WTC11 (cell line): ENCODE measurements at regions not wholly inside any gene's neighbourhood (a gene's known extent, or its start where the extent isn't known, plus 50 kb on each side); places are given as distances from the start of the nearest gene placed in this dataset.

Source experiments
- ATAC-seq: fragments of 200-7000 bp; cut with Tn5 transposase; 2 replicates; pipeline ENCODE4 v1.10.0; 2021; ENCODE audit warnings: mild to moderate bottlenecking, moderate library complexity
- CTCF ChIA-PET: fragments of 300-600 bp; sonication (Branson Sonifier 250); formaldehyde crosslinking; loops from one replicate; lab custom pipeline; 2021; ENCODE audit warnings: antibody characterized with exemption; lab: Charles Lee
- POLR2A ChIA-PET: fragments of 350-600 bp; sonication (Branson Sonifier 250); formaldehyde crosslinking; loops from one replicate; lab custom pipeline; 2021; ENCODE audit warnings: antibody characterized with exemption; lab: Charles Lee
- DNase-seq: peaks from one replicate; pipeline ENCODE4 v3.0.0; 2021; ENCODE audit warnings: low spot score
- H3K27ac Mint-ChIP-seq: 2 replicates; pipeline ENCODE4 v1.8.0; 2021; ENCODE audit warnings: mixed read lengths
- H3K27me3 Mint-ChIP-seq: 2 replicates; pipeline ENCODE4 v1.8.0; 2021; ENCODE audit warnings: low read depth, mild to moderate bottlenecking, moderate library complexity, mixed read lengths
- H3K36me3 Mint-ChIP-seq: 2 replicates; pipeline ENCODE4 v1.8.0; 2021; ENCODE audit warnings: mixed read lengths
- H3K4me1 Mint-ChIP-seq: 2 replicates; pipeline ENCODE4 v1.8.0; 2022; ENCODE audit warnings: mixed read lengths
- H3K4me3 Mint-ChIP-seq: 2 replicates; pipeline ENCODE4 v1.8.0; 2021; ENCODE audit warnings: mild to moderate bottlenecking, moderate library complexity, mixed read lengths
- H3K9me3 Mint-ChIP-seq: 2 replicates; pipeline ENCODE4 v1.8.0; 2021; ENCODE audit warnings: mixed read lengths
- ATF1 ChIP-seq: sonication (generic); formaldehyde crosslinking; IDR thresholded peaks from 2 replicates; pipeline ENCODE4 v1.8.1; 2023; ENCODE audit warnings: mild to moderate bottlenecking, moderate library complexity, missing genetic modification reagents
- ATF2 ChIP-seq: sonication (generic); formaldehyde crosslinking; IDR thresholded peaks from 2 replicates; pipeline ENCODE4 v1.8.1; 2022; ENCODE audit warnings: low read depth, missing genetic modification reagents, borderline replicate concordance
- ATF6 ChIP-seq: sonication (generic); formaldehyde crosslinking; IDR thresholded peaks from 2 replicates; pipeline ENCODE4 v1.8.1; 2023; ENCODE audit warnings: mild to moderate bottlenecking, missing genetic modification reagents
- CBFB ChIP-seq: sonication (generic); formaldehyde crosslinking; IDR thresholded peaks from 2 replicates; pipeline ENCODE4 v1.8.1; 2022; ENCODE audit warnings: mild to moderate bottlenecking, low read depth, missing genetic modification reagents
- CREB1 ChIP-seq: sonication (generic); formaldehyde crosslinking; IDR thresholded peaks from 2 replicates; pipeline ENCODE4 v1.8.0; 2023; ENCODE audit warnings: mild to moderate bottlenecking, missing genetic modification reagents
- E2F5 ChIP-seq: sonication (generic); formaldehyde crosslinking; IDR thresholded peaks from 2 replicates; pipeline ENCODE4 v1.8.1; 2022; ENCODE audit warnings: mild to moderate bottlenecking, moderate library complexity, missing genetic modification reagents
- FOXJ3 ChIP-seq: sonication (generic); formaldehyde crosslinking; IDR thresholded peaks from 2 replicates; pipeline ENCODE4 v1.9.0; 2021; ENCODE audit warnings: missing genetic modification reagents, mild to moderate bottlenecking, borderline replicate concordance
- GTF2I ChIP-seq: fragments of 250-450 bp; sonication (Bioruptor Pico); conservative IDR thresholded peaks from 2 replicates; pipeline ENCODE4 v1.4.0; 2021; ENCODE audit warnings: mild to moderate bottlenecking
- IRF1 ChIP-seq: sonication (generic); formaldehyde crosslinking; IDR thresholded peaks from 2 replicates; pipeline ENCODE4 v1.8.0; 2023; ENCODE audit warnings: missing genetic modification reagents
- NFYB ChIP-seq: sonication (generic); formaldehyde crosslinking; conservative IDR thresholded peaks from 2 replicates; pipeline ENCODE4 v1.8.0; 2022; ENCODE audit warnings: low read depth, missing genetic modification reagents
- NR1H2 ChIP-seq: sonication (generic); formaldehyde crosslinking; IDR thresholded peaks from 2 replicates; pipeline ENCODE4 v1.9.0; 2021; ENCODE audit warnings: mild to moderate bottlenecking, moderate library complexity, missing genetic modification reagents
- TEAD1 ChIP-seq: sonication (generic); formaldehyde crosslinking; IDR thresholded peaks from 2 replicates; pipeline ENCODE4 v1.8.0; 2022; ENCODE audit warnings: mild to moderate bottlenecking, missing genetic modification reagents
- TP53 ChIP-seq: sonication (generic); formaldehyde crosslinking; IDR thresholded peaks from 2 replicates; pipeline ENCODE4 v1.8.1; 2023; ENCODE audit warnings: mild to moderate bottlenecking, missing genetic modification reagents
- ZBTB43 ChIP-seq: sonication (generic); formaldehyde crosslinking; IDR thresholded peaks from 2 replicates; pipeline ENCODE4 v1.8.1; 2023; ENCODE audit warnings: mild to moderate bottlenecking, missing genetic modification reagents
- ZNF416 ChIP-seq: fragments of 250-450 bp; sonication (Bioruptor Pico); IDR thresholded peaks from 2 replicates; pipeline ENCODE4 v1.9.0; 2021; ENCODE audit warnings: mild to moderate bottlenecking, inconsistent platforms
- ZNF425 ChIP-seq: fragments of 250-450 bp; sonication (Bioruptor Pico); conservative IDR thresholded peaks from 2 replicates; pipeline ENCODE4 v1.9.0; 2021; ENCODE audit warnings: mild to moderate bottlenecking

- ChIA-PET POLR2A (no interaction called here), CTCF (no interaction called here)
- no peaks in the 10 kb centered on the region; the same call in 1 of the 2 replicates for H3K27me3 Mint-ChIP-seq
- no peak for ATAC-seq
- no peaks in the 10 kb centered on the region for H3K36me3 Mint-ChIP-seq
- H3K4me3 Mint-ChIP-seq, result no peak overlapping the region
- peaks cover 22% of the 10 kb centered on the region for H3K4me1 Mint-ChIP-seq
- no peak overlapping the region for H3K27ac Mint-ChIP-seq
- TF ChIP-seq TEAD1 (CRISPR knock-in tag), result no peak
- no peak for DNase-seq
- H3K9me3 Mint-ChIP-seq, result 0 out of 2 replicates have a peak, but pooled peaks cover 3% of the 10 kb centered on the region
These were observed 69.8 kb upstream of the LIMCH1 start for GRCh38 chr4:41468122-41468521.

- ChIA-PET CTCF (interaction anchor here (1.3 kb wide), 1 partner anchor 28 kb away, joined by 3 read pairs; no protein-coding TSS in a partner anchor), POLR2A (no interaction called here)
- no peak for ATAC-seq
These were observed 66.6 kb upstream of the LIMCH1 start for GRCh38 chr4:41471126-41472071.

GRCh38 chr4:41472081-41472480, 65.9 kb upstream of the LIMCH1 start:
- H3K36me3 Mint-ChIP-seq, result no peaks in the 10 kb centered on the region
- TF ChIP-seq ZBTB43 (CRISPR knock-in tag) (no peak), CREB1 (no peak), ATF1 (no peak), ATF2 (CRISPR knock-in tag) (no peak), FOXJ3 (CRISPR knock-in tag) (no peak), ZNF416 (no peak), ATF6 (no peak), E2F5 (no peak), CBFB (CRISPR knock-in tag) (no peak), ZNF425 (no peak), TP53 (no peak), NFYB (CRISPR knock-in tag) (no peak)
- H3K4me3 Mint-ChIP-seq, result no peak overlapping the region
- POLR2A ChIA-PET, result interaction anchor here (0.6 kb wide), 1 partner anchor 364 kb away, joined by 3 read pairs; no protein-coding TSS in a partner anchor
- H3K4me1 Mint-ChIP-seq, result peaks cover 20% of the 10 kb centered on the region
- H3K27me3 Mint-ChIP-seq, result no peaks in the 10 kb centered on the region
- CTCF ChIA-PET, result interaction anchor here (1.3 kb wide), 1 partner anchor 29 kb away, joined by 3 read pairs; no protein-coding TSS in a partner anchor
- DNase-seq (no peak), ATAC-seq (no peak)
- no peak overlapping the region for H3K27ac Mint-ChIP-seq
- 0 out of 2 replicates have a peak, but pooled peaks cover 3% of the 10 kb centered on the region for H3K9me3 Mint-ChIP-seq

More at GRCh38 chr4:41471126-41472071, 66.6 kb upstream of the LIMCH1 start:
- Mint-ChIP-seq H3K36me3 (no peaks in the 10 kb centered on the region), H3K4me1 (peaks cover 15% of the 10 kb centered on the region), H3K4me3 (no peak overlapping the region), H3K27me3 (no peaks in the 10 kb centered on the region), H3K27ac (no peak overlapping the region), H3K9me3 (0 out of 2 replicates have a peak, but pooled peaks cover 3% of the 10 kb centered on the region)
- TF ChIP-seq GTF2I (CRISPR knock-in tag), result no peak
- TF ChIP-seq IRF1 (CRISPR knock-in tag), result no peak
- no peak for TF ChIP-seq NR1H2 (CRISPR knock-in tag)
- DNase-seq, result no peak
